GM12873 (cell line): ENCODE measurements at regions not wholly inside any gene's neighbourhood (a gene's known extent, or its start where the extent isn't known, plus 50 kb on each side); places are given as distances from the start of the nearest gene placed in this dataset.

Experiments
- TF ChIP-seq, protein P1 (sequence below): IDR thresholded peaks from 2 replicates; pipeline ENCODE4 v1.5.1; 2012; ENCODE audit warnings: low read depth, mild to moderate bottlenecking, moderate library complexity, low read length, control low read depth; ENCODE audit not compliant: insufficient read depth; ENCODE audit errors: missing control alignments

DNA sequence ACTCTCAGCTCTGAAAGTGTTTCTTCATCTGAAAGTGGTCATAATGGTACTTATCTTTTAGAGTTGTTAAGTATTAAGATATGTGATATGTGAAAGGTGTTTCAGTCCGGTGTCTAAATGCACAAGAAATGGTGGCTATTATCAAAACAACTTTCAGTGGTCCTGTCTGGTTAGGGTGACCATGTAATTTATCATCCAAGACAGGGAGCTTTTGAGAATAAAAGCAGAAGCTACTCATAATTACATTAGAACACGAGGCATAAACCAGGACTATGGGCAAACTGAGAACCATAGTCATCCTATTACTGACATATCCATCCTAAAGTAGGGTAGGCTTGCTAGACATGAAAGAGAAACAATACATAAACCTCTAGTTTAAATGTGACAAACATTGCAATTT lies 418.1 kb upstream of the SEMA6A start:
- TF ChIP-seq, protein P1, sequence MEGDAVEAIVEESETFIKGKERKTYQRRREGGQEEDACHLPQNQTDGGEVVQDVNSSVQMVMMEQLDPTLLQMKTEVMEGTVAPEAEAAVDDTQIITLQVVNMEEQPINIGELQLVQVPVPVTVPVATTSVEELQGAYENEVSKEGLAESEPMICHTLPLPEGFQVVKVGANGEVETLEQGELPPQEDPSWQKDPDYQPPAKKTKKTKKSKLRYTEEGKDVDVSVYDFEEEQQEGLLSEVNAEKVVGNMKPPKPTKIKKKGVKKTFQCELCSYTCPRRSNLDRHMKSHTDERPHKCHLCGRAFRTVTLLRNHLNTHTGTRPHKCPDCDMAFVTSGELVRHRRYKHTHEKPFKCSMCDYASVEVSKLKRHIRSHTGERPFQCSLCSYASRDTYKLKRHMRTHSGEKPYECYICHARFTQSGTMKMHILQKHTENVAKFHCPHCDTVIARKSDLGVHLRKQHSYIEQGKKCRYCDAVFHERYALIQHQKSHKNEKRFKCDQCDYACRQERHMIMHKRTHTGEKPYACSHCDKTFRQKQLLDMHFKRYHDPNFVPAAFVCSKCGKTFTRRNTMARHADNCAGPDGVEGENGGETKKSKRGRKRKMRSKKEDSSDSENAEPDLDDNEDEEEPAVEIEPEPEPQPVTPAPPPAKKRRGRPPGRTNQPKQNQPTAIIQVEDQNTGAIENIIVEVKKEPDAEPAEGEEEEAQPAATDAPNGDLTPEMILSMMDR = no peak

DNA sequence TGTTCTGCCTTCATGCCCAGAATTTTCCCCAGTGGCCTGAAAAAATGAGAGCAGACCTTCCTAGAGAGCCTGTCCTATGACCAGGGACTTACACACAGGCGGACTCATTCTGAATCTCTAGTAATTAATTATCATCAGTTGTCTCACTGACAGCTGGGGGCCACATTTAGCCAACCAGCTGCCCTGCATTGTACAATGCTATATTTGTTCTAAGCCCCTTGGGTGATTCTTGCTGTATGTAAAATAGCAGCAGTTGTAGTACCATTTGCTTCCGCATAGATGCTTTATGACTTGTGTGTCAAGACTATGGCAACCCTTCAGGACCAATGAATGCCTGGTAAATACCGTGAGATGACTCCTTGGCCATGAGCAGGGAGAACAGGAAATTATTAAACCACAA lies 415.4 kb upstream of the SEMA6A start:
- TF ChIP-seq, protein P1 = no peak

DNA sequence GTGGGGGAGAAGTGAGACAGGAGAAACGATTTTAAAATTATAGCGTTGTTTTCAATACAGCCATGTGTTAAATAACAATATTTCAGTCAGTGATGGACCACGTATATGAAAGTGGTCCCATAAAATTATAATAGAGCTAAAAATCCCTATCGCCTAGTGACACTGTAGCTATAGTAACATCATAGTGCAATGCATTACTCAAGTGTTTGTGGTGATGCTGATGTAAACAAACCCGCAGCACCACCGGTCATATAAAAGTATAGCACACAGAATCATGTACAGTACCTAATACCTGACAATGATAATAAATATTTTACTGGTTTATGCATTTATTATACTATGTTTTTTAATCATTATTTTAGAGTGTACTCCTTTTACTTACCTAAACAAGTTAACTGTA lies 407.4 kb upstream of the SEMA6A start:
- TF ChIP-seq, protein P1 = no peak

DNA sequence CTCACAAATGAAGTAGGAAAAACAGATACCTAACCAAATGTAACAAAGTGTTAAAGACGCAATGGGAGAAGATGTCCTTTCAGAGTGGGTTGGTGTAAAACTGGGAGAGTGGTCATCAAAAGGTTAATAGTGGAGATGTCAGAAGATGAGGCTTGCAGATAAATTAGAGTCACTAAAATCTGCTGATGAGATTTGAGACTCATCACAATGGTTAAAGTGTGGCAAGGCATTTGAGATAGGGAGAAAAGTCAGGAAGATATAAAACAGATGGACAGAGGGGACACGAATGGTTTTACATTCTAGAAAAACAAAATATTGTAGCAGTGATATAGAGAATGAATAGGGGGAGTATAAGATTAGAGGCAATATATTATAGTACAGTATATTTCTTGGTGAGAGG lies 406.0 kb upstream of the SEMA6A start:
- TF ChIP-seq, protein P1 = no peak

DNA sequence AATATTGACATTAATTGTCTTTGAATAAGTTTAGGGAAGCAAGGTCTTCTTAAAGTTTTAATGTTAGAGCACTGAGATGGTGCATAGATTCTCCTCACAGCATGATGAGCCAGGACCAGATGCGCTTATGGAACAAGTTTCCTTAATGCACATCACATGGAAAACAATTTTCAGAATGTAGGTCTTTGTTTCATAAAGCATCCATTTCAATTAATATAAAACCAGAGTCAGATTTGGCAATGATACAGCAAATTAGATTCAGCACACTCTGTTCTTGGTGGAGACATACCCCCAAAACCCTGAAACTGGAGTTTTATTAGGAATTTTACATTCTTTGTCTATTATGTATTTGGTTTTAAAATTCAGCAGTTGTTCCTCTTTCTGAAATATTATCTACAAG lies 402.1 kb upstream of the SEMA6A start:
- TF ChIP-seq, protein P1 = no peak

DNA sequence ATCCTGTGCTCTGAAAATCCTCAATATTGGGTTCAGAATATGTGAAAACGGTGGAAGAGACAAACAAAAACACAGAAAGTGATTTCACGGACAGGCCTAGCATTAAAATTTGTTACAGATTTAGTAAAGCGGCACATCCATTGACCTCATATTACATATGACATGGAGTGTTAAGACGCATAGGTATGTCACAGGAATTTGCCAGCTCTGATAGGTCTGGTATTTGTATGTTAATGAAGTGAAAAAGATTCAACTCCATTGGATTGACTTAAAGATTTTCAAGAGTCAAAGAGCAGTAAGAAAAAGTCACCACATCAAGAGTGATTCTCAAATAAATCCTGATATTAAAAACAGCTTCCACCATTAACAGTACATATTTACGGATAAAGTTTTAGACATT lies 396.5 kb upstream of the SEMA6A start:
- TF ChIP-seq, protein P1 = no peak

DNA sequence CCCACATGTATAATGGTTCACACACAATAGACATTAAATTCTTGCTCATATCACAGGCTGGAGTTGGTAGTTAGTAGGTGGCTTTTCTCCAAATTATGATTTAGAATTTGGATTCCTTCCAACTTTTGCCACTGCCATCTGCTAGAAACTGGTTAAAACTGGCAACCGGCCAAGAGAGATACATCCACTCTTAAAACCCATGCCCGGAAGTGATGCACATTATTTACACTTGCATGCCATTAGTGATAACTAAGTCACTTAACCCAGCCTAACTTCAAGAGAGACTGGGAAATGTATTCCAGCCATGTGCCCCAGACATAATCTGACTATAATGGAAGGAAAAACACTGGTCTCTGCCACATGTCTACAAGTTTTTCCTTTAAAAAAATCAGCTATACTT lies 395.7 kb upstream of the SEMA6A start:
- TF ChIP-seq, protein P1 = no peak
